HG03520 (cell line): ENCODE measurements at regions not wholly inside any gene's neighbourhood (a gene's known extent, or its start where the extent isn't known, plus 50 kb on each side); places are given as distances from the start of the nearest gene placed in this dataset.

Experiments
- ATAC-seq: cut with Tn5 transposase; IDR thresholded peaks from one replicate; pipeline ENCODE4 v1.9.1; 2021; ENCODE audit warnings: mild to moderate bottlenecking, moderate library complexity; ENCODE audit not compliant: unreplicated experiment

DNA sequence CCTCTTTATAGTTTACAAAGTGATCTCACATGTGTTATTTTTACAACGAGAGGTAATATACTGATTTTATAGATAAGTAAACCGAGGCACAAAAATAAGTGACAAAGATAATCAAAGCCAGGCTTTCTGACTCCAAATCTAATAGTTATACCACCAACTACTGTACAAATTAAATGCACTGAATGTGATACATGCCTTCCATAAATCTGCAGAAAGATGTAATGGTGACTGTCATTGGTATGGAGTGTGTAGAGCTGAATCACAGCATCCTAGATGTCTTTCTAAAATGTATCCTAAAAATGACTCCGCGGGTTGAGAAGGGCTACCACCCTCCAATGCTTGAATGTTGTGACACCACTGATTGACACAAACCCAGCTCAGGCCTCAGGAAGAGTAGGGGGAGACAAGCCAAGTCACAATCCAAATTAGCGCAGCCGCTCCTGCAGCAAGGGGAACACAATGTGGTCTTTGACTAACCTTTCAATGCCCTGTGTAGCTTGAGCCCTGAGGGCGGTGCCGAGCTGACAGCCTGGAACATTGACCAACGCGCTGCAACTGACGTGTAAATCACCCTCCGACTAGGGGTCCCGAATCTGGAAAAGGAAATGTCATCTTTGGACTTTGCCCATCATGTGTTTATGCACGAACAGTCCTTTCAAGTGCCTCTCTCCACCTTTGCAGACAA is 136.8 kb downstream of the OLIG3 start:
- no peak for ATAC-seq

DNA sequence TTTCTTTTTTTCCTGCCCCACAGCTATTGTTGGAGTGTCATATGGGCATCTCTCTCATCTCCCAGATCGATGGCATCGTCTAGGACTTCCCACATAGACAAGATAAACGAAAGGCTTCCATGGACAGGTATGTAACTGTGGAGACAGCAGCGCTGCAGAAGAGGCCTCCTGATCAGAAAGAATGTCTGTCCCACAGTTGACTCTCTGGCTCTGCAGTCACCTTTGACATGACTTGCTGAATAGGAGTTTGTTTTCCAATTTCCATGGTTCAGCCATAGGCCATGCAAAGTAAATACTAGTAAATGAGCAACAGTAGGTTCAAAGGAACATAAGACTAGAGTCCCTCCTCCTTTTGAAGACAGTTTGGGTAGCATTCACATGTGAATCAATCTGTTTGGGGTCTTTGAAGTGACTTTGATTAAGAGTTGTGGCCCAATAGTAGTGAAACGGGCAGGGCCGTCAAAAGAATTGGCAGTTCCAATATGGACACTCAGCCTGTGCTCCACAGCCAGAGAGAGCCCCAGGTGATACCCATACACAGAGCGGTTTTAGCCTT is 134.7 kb upstream of the IFNGR1 start:
- no peak for ATAC-seq

DNA sequence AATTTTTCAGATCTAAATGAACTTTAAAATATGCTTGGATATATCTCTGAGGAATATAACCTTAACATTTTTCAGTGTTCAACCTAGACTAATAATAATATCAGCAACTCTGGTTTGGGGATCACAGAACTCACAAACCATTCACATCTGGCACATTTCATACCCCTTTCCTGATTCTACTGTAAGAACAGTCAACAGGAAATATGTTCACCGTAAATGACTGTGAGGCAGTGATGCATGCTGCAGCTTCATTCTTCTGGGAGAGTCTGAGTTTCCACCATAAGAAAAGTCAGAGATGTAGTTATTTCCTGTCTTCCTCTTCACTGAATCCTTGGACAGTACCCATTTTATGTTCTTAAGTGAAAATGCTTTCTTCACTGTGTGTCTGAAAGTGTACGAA is 134.2 kb upstream of the IFNGR1 start:
- ATAC-seq, result no peak

DNA sequence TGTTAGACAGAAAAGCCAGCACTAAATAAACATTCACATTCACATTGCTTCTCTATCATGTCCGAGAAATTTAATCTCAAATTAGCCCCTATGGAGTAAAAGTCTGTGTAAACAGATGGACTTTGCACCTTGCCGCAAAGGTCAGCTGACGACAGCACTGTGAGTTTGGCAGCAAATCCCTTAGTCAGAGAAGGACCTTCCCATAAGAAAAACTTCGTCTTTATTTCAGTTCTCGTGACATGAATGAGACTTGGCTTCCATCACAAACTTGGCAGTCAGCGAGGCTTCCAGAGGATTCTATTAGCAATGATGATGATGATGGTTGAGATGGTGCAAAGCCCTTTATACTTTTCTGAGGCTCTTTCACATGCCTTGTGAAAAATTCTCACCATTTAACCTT is 133.7 kb upstream of the IFNGR1 start:
- no peak for ATAC-seq

DNA sequence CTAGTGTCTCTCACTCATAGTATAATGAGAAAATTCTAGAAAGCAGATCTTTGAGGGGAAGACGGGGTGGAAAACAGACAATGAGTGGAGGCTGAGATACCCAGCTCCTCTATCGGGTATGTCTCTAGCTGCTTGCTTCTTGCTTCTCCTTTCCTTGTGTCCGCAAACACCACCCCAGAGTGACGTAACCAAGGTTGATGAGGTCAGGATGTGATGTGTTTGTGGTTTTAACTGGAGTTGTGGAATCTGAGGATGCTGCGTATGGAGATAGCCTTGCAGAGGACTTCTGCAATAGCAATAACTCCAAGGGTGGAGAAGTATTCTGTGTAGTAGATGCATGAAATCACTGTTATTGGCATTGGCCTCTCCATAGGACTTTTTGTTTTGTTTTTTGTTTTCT is 132.7 kb upstream of the IFNGR1 start:
- no peak for ATAC-seq

DNA sequence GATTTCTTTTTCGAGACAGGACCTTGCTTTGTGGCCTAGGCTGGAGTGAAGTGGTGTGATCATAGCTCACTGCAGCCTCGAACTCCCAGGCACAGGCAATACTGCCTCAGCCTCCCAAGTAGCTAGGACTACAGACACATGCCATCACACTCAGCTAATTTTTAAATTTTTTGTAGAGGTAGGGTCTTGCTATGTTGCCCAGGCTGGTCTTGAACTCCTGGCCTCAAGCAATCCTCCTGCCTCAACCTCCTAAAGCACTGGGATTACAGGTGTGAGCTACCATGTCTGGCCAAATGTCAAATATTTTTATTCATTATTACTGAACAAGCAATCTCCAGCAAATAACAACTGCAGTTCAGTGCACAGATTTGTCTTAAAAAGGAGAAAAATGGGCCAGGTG is 131.7 kb upstream of the IFNGR1 start:
- ATAC-seq, result no peak

DNA sequence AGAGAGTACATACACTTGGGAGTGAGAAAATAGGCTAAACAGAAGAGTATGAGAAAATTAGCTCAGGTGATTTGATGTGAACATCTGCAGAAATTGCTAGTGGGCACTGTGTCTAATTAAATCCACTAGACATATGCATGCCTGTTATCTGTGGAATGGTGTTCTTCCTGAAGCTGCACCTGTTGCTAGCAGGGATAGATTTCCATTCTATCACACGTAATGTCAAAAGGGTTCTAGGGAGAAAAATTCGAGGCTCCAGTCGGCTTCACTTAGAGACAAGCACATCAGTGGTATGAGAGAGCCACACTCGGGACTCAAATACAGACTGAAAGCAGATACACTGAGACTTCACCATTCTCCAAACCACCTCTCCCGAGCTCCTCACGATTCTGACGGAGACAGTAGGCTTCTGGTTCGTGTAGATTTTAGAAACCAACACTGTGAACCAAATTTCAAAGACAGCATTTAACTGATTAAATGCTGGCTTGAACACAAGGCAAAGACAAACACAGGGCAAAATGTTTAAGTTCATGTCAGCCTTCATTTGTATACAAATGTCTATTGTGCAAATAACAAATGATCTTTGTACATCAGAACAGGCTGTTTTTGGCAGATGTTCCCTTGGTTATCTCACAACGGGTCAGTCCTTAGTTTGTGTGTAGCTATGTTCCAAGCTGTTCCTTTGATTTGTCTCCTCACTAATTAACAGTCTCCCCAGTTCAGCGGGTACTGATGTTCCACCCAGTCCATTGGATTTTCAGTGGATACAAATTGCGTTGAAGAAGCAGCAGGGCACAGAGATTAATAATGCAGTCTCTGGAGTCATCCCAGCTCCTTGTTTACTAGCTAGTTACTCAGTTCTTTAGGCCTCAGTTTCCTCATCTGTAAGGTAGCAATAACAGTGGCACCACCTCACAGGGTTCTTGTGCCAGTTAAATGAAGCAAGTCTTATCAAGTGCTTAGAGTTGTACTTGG is 131.0 kb upstream of the IFNGR1 start:
- ATAC-seq, result no peak

DNA sequence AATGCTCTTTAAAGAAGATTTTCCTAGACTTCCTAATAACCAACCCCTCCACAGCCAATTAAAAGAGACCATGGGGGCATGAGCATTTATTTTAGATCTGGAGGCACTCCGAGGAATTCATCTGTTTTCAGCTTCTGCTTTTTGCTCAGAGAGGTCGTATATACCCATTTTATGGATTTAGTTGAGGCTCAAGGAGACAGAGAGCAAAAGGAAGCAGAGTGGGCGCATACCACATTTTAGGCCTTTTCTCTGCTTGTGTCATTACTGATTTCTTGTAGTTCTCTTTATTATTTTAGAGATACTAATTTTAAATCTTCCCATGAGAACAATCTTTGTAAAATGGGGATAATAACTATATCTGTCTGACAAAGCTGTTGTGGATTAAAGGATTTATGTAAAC is 129.6 kb upstream of the IFNGR1 start:
- ATAC-seq, result no peak

DNA sequence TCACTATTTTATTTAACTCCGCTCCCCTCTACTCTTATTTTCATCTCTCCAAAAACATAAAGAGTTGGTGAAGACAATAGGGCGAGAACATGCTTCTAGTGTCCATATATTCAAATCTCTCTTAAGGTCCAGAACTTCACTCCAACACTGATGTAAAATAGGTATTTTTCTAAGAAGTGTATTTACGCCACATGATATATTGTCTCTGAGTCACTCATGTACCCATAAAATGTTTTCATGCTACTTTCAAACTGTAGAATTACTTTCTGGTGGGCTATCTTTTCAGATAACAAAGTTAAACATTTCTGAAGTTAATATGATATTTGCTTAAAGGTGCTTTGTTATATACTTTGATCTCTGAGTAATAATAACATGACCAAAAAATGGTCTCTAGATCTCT is 124.1 kb upstream of the IFNGR1 start:
- ATAC-seq, result no peak

DNA sequence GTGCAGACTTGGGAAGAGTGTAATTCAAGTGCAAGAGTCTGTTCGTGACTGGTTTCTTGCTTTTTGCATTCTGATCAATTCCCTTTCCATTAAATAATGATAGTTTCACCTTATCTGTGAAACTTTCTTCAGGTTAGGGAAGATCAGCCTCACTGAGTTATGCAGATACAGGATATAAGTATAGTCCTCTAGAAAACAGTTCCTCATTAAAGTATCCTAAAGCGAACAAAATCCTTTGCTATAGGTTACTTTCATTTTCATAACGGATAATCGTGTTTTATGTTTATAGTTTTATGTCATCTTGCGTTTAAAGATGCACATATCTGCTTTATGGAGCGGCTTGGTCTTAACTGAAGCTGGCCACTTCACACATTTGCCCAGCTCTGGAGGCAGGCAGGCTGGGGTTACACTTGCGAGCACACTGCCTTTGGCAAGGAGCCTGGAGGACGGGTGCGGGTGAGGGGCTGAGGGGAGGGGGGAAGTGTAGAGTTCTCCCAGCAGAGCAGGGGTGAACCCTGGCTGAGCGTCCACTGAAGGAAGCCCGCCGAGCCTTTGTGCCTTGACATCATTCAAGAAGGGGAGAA is 123.5 kb upstream of the IFNGR1 start:
- no peak for ATAC-seq

DNA sequence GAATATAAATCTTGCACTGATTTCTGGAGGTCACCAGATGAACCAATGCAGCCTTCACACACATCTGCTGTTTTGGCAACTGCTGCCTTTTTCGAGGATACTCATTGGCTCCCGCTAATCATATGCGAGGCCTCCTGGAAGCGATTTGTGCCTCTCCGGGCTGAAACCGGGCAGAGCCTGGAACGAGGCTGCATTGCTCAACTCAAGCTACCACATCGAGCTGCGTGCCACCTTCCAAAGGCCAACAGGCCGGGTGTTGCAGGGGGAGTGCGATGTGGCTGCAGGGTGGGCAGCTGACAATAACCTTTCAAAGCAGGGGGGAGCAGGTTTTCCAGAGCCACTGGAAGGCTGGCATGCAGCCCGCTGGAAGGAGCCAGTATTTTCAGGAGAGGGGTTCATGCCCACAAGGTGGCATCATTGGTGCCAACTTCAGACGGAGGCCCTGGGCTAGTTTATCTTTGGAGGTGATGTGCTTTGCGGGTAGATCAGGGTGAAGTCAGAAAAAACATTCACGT is 122.6 kb upstream of the IFNGR1 start:
- ATAC-seq, result no peak

DNA sequence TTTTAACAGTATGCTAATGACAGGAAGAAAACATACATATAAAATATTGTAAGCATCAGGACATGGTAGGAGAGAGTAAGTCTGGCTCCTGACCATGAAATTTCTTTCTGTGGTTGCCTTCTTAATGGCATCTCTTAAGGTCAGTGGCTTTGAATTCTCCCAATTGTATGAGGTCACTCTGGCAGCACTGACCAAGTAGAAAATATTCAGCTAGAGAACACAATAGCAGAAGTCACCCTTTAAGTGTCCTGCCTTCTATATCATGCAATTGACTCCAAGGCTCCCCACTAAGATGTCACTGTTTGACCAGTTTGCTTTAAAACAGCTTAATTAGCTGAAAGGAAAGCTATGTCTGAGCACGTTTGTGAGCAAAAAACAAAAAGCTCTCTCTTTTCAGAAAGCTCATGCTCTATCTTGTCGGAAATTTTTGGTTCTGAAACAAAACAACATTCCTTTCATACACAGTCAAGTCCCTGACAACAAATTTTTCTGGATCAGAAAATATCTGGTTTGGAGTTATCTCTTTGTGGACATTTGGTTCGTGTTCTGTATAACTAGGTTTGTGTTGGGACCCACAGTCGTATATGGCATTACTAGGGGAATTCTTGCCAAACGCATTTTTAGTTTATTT is 120.9 kb upstream of the IFNGR1 start:
- no peak for ATAC-seq

DNA sequence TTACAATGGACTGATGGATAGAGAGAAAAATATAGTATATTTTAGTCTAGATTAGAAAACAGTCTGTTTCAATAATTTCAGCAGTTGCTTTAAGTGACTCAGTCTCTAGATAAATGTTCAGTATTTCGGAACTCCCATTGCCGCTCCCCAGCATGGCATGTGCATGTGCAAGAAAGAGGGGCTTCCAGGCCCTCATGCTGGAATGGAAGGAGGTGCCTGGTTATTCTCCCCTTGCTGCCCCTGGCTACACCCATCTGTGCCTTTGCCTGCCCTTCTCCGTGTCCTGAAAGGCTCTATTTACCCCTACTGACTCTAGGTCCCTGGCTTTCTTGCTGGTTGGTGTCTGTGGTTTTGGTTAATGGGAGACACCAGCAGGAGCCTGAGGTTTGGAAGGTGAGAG is 115.7 kb upstream of the IFNGR1 start:
- no peak for ATAC-seq

DNA sequence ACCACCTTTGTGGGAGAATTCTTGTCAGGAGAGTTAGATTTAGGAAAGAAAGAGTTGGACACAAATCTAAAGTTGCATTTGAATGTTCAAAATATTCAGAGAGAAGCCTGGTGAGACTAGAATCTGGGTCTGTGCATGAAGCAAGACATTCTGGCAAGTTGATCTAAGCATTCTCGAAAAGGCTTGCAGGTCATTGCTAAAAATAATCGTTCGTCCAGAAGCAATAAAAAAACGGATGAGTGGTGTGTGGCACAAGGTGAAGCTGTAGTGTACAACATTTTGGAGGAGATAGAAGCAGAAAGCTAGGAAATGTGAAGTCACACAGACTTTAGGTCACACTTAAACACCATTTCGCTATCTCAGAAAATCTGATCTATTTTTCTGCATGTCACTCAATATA is 114.9 kb upstream of the IFNGR1 start:
- ATAC-seq, result no peak

DNA sequence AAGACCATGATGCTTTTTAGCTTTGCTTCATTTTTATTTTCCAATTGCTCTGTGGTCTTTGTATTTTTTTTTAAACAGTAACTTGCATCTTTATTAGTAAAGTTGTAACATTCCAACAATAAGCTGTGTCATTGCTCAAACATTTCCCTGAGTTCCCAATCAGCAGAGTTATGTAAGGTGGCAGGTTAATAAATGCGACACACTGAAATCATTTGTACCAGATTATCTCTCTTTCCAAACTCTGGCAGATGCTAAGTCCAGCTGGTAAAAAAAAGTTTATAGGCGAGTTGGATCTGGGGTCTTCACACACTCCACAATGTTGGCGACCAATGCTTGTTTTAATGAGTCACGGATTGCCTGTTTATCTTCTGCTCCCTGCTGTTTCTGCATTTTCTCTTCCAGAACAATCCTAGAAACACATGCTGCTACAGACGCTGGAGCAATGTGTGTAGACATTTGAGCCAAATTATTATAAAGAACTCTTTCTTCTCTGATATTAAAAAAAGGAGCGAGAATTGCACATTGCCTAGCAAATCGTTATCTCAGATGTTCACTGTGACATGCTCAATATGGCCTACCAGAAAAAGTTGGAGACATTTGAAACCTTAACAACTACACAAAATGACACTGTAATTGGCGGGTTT is 113.6 kb upstream of the IFNGR1 start:
- no peak for ATAC-seq

DNA sequence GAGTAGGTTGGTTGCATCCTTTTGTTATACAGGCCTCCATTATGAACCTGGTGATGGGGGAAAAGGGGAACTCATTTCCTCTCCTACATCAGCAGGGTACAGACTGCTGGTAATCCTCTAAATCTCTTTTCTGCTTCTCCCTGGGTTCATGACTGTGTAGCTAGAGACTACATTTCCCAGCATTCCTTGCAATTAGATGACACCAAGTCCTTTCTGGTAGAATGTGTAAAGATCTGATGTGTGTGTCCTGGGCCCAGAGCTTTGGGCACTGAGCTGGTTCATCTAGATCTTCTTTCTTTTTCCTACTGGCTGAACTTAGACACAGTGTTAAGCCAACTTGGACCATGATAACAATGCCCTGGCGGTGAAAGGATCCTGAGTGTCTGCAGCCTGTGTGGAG is 104.7 kb upstream of the IFNGR1 start:
- ATAC-seq, result no peak

DNA sequence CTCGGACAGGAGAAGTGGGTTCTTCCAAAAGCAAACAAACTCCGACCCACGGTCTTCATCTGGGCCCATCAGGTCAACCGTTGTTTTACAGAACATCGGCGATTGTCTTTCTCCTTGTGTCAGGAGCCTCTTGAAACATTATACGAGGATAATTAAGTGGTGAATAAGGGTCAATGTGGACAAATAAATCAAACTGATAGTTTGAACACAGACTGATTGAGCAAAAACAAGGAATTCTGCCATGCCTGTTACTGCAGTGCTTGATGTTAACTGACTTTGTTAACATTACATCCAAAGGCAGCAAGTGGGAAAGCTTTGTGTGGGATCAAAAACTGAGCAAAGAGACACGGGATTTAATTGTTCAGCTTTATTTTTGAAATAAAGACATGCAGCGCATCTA is 101.1 kb upstream of the IFNGR1 start:
- ATAC-seq, result no peak

DNA sequence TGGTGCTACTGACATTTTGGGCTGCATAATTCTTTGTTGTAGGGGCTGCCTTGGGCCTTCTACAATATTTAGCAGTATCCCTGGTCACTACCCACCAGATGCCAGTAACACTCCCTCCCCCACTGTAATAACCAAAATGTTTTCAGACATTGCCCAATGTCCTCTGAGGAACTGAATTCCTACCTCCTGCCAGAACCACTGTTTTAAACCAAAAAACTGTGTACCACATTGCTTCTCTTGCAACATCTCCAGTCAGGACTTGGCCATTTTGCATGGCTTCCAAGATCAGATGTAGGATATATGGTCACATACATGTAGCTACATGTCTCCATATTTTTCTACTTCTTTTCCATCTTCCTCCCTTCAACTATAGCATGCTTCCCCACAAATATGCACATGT is 97.4 kb upstream of the IFNGR1 start:
- ATAC-seq, result no peak

DNA sequence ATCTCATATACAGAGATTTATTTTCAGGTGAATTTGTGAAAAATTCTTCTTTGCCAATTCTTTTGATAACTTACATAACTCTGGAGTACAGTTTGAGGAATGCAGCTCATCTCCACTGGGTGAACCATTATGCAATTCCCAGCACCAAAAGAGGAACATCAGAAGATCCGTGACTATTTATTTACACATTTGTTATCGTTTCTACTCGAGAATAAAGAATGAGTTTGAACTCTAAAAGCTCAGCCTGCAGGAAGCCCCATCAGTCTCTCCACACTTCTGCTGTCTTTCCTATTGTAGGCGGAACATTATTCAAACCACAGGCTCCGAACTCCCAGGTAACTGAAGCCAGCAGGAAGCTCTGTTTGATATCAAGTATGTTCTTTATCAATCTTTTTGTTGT is 95.9 kb upstream of the IFNGR1 start:
- no peak for ATAC-seq
